Neuronal stem cell (in vitro differentiated cells): ENCODE measurements at regions not wholly inside any gene's neighbourhood (a gene's known extent, or its start where the extent isn't known, plus 50 kb on each side); places are given as distances from the start of the nearest gene placed in this dataset.
"Not testable (repeated sequence)": the region's sequence is repeated elsewhere in the genome, so short reads cannot be mapped to it uniquely, and the experiment has no call there.

ENCODE experiments used
- DNase-seq: peaks from one replicate; pipeline ENCODE4 v3.0.0-alpha.2; 2013; ENCODE audit warnings: low spot score
- H2AFZ ChIP-seq: one replicate; pipeline ENCODE4 v1.6.1; 2013; ENCODE audit warnings: mild to moderate bottlenecking, low read length, inconsistent platforms
- H2AK5ac ChIP-seq: 2 replicates; pipeline ENCODE4 v1.6.1; 2013; ENCODE audit warnings: low read depth, mild to moderate bottlenecking, inconsistent platforms, low read length, moderate library complexity, mixed read lengths
- H2BK120ac ChIP-seq: 2 replicates; pipeline ENCODE4 v1.6.1; 2013; ENCODE audit warnings: low read depth, mild to moderate bottlenecking, inconsistent platforms, low read length, moderate library complexity, mixed read lengths
- H2BK12ac ChIP-seq: one replicate; pipeline ENCODE4 v1.6.1; 2013; ENCODE audit warnings: low read length, inconsistent platforms
- H2BK15ac ChIP-seq: 2 replicates; pipeline ENCODE4 v1.6.1; 2013; ENCODE audit warnings: mild to moderate bottlenecking, low read length, inconsistent platforms, mixed read lengths
- H2BK5ac ChIP-seq: one replicate; pipeline ENCODE4 v1.6.1; 2013; ENCODE audit warnings: inconsistent platforms, mild to moderate bottlenecking, low read length, moderate library complexity
- H3K14ac ChIP-seq: one replicate; pipeline ENCODE4 v1.6.1; 2013; ENCODE audit warnings: low read length, inconsistent platforms
- H3K18ac ChIP-seq: 2 replicates; pipeline ENCODE4 v1.6.1; 2013; ENCODE audit warnings: low read length, inconsistent platforms
- H3K23ac ChIP-seq: 2 replicates; pipeline ENCODE4 v1.6.1; 2013; ENCODE audit warnings: low read depth, mild to moderate bottlenecking, mixed read lengths, low read length, inconsistent platforms; ENCODE audit not compliant: poor library complexity
- H3K27ac ChIP-seq: replicated peaks from 3 replicates; pipeline ENCODE4 v1.5.1; 2013; ENCODE audit warnings: low read length, inconsistent platforms
- H3K27me3 ChIP-seq, 3 experiments: 2 replicates each; pipeline ENCODE4 v1.6.1; 2013; ENCODE audit warnings: low read length in 3 of 3, mild to moderate bottlenecking in 2 of 3, inconsistent platforms in 1 of 3, low read depth in 1 of 3, mixed read lengths in 1 of 3, moderate library complexity in 1 of 3; ENCODE audit not compliant: control insufficient read depth in 3 of 3, insufficient read depth in 3 of 3
- H3K36me3 ChIP-seq, 2 donors: replicated peaks in 1 of 2; 2 replicates each; pipeline ENCODE4 v1.6.1; 2013; ENCODE audit warnings: low read length in 2 of 2; ENCODE audit not compliant: control insufficient read depth in 2 of 2, insufficient read depth in 2 of 2
- H3K4ac ChIP-seq: 2 replicates; pipeline ENCODE4 v1.6.1; 2013; ENCODE audit warnings: inconsistent platforms, mild to moderate bottlenecking, low read length, moderate library complexity
- H3K4me1 ChIP-seq, 2 donors: 1 replicate in 1 of 2; 2 replicates in 1 of 2; pipeline ENCODE4 v1.6.1; 2013; ENCODE audit warnings: low read length in 2 of 2, low read depth in 1 of 2; ENCODE audit not compliant: control insufficient read depth in 2 of 2, insufficient read depth in 1 of 2
- H3K4me2 ChIP-seq: one replicate; pipeline ENCODE4 v1.6.1; 2013; ENCODE audit warnings: mild to moderate bottlenecking, low read length, inconsistent platforms; ENCODE audit not compliant: insufficient read depth, poor library complexity, severe bottlenecking
- H3K4me3 ChIP-seq, 2 donors: 2 replicates each; pipeline ENCODE4 v1.5.1; 2013; ENCODE audit warnings: low read length in 2 of 2, mild to moderate bottlenecking in 2 of 2, inconsistent platforms in 1 of 2, moderate library complexity in 1 of 2
- H3K79me1 ChIP-seq: one replicate; pipeline ENCODE4 v1.6.1; 2013; ENCODE audit warnings: low read depth, mild to moderate bottlenecking, inconsistent platforms, low read length, moderate library complexity
- H3K9ac ChIP-seq: one replicate; pipeline ENCODE4 v1.6.1; 2013; ENCODE audit warnings: mild to moderate bottlenecking, low read depth, low read length, inconsistent platforms; ENCODE audit not compliant: poor library complexity
- H3K9me3 ChIP-seq, 2 donors: replicated peaks in 1 of 2; 2 replicates each; pipeline versions ENCODE3 to v1.6.1; 2013; ENCODE audit warnings: low read length in 2 of 2, mild to moderate bottlenecking in 2 of 2, inconsistent platforms in 1 of 2, low read depth in 1 of 2, mixed read lengths in 1 of 2, moderate library complexity in 1 of 2; ENCODE audit not compliant: control insufficient read depth in 2 of 2, insufficient read depth in 1 of 2
- H4K8ac ChIP-seq: one replicate; pipeline ENCODE4 v1.6.1; 2013; ENCODE audit warnings: low read depth, mild to moderate bottlenecking, inconsistent platforms, low read length, moderate library complexity
- H4K91ac ChIP-seq: one replicate; pipeline ENCODE4 v1.6.1; 2013; ENCODE audit warnings: low read length, low read depth, mild to moderate bottlenecking, inconsistent platforms; ENCODE audit not compliant: poor library complexity
- WGBS, 2 donors: extraction: QIAGEN DNeasy Blood & Tissue Kit; methylation state at CpG; one replicate each; pipeline ENCODE4 v1.1.7; 2013; ENCODE audit warnings: missing lambda C conversion rate in 2 of 2, mixed read lengths in 1 of 2; ENCODE audit not compliant: insufficient read length in 2 of 2, insufficient replicate concordance in 1 of 2; ENCODE audit errors: extremely low coverage in 2 of 2; 5-methylcytosine and 5-hydroxymethylcytosine counted together

- not testable (repeated sequence) for H4K8ac ChIP-seq, DNase-seq, H3K36me3 ChIP-seq, H3K4me2 ChIP-seq, H3K14ac ChIP-seq, H3K27me3 ChIP-seq, H2BK15ac ChIP-seq, H2BK12ac ChIP-seq, H3K79me1 ChIP-seq, H3K18ac ChIP-seq, H2AK5ac ChIP-seq, H2BK5ac ChIP-seq, H3K9ac ChIP-seq, H2BK120ac ChIP-seq, H2AFZ ChIP-seq, H3K4me1 ChIP-seq, H3K27ac ChIP-seq, H3K4me3 ChIP-seq, H3K23ac ChIP-seq, H4K91ac ChIP-seq, H3K4ac ChIP-seq
- peaks cover 7 to 24% of the 10 kb centered on the region in 2 donors for H3K9me3 ChIP-seq
- no CpG with 5 or more reads among the region's 8 CpGs for WGBS, 2 donors
These were observed 496.4 kb upstream of the MCTP2 start for GRCh38 chr15:93734976-93735375.

- no peak overlapping the region for H2BK120ac ChIP-seq
- H2BK5ac ChIP-seq: no peak overlapping the region
- H3K79me1 ChIP-seq: no peaks in the 10 kb centered on the region
- no peak overlapping the region for H4K91ac ChIP-seq
- peaks cover 3% of the 10 kb centered on the region in 2 donors for H3K9me3 ChIP-seq
- H3K4ac ChIP-seq: no peak overlapping the region
- H2BK12ac ChIP-seq: no peak overlapping the region
- no peak overlapping the region for H2BK15ac ChIP-seq
- H3K27ac ChIP-seq: no peak overlapping the region
- no peak overlapping the region for H3K4me3 ChIP-seq
- H2AK5ac ChIP-seq: peak overlapping the region; percentile 25
- DNase-seq: no peak
- no peak overlapping the region for H4K8ac ChIP-seq
- no peak overlapping the region for H3K23ac ChIP-seq
- H3K14ac ChIP-seq: no peak overlapping the region
- H2AFZ ChIP-seq: no peak overlapping the region
- WGBS, 2 donors: no CpG with 5 or more reads among the region's 11 CpGs
- no peak overlapping the region for H3K18ac ChIP-seq
- H3K9ac ChIP-seq: no peak overlapping the region
- no peaks in the 10 kb centered on the region for H3K27me3 ChIP-seq
- no peaks in the 10 kb centered on the region for H3K36me3 ChIP-seq
- no peak overlapping the region for H3K4me2 ChIP-seq
- no peaks in the 10 kb centered on the region for H3K4me1 ChIP-seq
These were observed 500.6 kb upstream of the MCTP2 start for GRCh38 chr15:93730724-93731123.

DNA sequence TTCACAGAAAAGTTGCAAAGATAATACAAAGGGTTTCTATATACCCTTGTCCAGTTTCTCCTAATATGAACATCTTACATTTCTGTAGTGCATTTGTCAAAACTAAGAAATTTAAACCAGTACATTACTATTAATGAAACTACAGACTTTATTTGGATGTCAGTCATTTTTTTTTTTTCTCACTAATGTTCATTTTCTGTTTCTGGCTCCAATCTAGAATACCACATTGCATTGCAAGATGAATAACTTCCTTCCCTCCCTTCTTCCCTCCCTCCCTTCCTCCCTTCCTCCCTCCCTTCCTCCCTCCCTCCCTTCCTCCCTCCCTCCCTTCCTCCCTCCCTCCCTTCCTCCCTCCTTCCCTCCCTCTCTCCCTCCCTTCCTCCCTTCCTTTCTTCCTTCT is 509.2 kb upstream of the MCTP2 start:
- Histone ChIP-seq H3K27ac (no peak overlapping the region), H4K8ac (no peak overlapping the region), H3K4me3 (no peak overlapping the region), H3K9ac (no peak overlapping the region), H3K36me3 (peaks cover 0 to 11% of the 10 kb centered on the region in 2 donors), H3K18ac (no peak overlapping the region), H2BK120ac (no peak overlapping the region), H3K4ac (no peak overlapping the region), H2AFZ (no peak overlapping the region), H2BK12ac (no peak overlapping the region), H3K4me2 (no peak overlapping the region), H2AK5ac (no peak overlapping the region), H2BK5ac (no peak overlapping the region), H3K14ac (no peak overlapping the region), H2BK15ac (no peak overlapping the region), H3K9me3 (no peaks in the 10 kb centered on the region), H3K23ac (no peak overlapping the region), H3K4me1 (no peaks in the 10 kb centered on the region), H3K79me1 (no peaks in the 10 kb centered on the region), H3K27me3 (no peaks in the 10 kb centered on the region), H4K91ac (no peak overlapping the region)
- no peak for DNase-seq

DNA sequence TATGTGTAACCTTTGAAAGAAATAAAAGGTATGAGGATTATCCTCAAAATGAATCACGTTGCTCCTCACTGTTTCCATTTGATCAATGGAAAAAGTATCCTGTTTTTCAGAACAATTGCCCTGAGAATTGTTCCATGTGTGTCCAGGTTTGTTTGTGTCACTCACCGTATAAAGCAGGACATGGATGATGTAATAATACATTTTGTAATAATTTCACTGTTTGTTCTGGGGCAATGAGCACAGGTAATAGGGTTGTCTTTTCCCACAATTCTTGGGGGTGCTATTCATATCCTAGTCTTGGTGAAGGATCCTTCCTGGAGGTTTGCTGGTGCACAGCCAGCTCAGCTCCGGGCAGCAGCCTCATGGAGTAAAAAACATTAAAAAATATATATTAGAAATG is 510.8 kb upstream of the MCTP2 start:
- no peak overlapping the region for H2BK5ac ChIP-seq
- H2AFZ ChIP-seq: no peak overlapping the region
- H2BK12ac ChIP-seq: no peak overlapping the region
- H2BK15ac ChIP-seq: no peak overlapping the region
- H3K27me3 ChIP-seq: no peaks in the 10 kb centered on the region
- no peak overlapping the region for H4K8ac ChIP-seq
- no peak overlapping the region for H2BK120ac ChIP-seq
- no peak overlapping the region for H3K9ac ChIP-seq
- H4K91ac ChIP-seq: no peak overlapping the region
- H3K4me3 ChIP-seq: no peak overlapping the region
- no peak overlapping the region for H3K14ac ChIP-seq
- peaks cover 0 to 6% of the 10 kb centered on the region in 2 donors for H3K4me1 ChIP-seq
- H3K4ac ChIP-seq: no peak overlapping the region
- H3K9me3 ChIP-seq: no peaks in the 10 kb centered on the region
- H3K23ac ChIP-seq: no peak overlapping the region
- peaks cover 0 to 11% of the 10 kb centered on the region in 2 donors for H3K36me3 ChIP-seq
- no peak overlapping the region for H3K4me2 ChIP-seq
- no peak overlapping the region for H2AK5ac ChIP-seq
- H3K79me1 ChIP-seq: no peaks in the 10 kb centered on the region
- WGBS, 2 donors: no CpG with 5 or more reads among the region's 3 CpGs
- no peak overlapping the region for H3K18ac ChIP-seq
- DNase-seq: no peak
- no peak overlapping the region for H3K27ac ChIP-seq
